H9 (cell line): ENCODE measurements at regions not wholly inside any gene's neighbourhood (a gene's known extent, or its start where the extent isn't known, plus 50 kb on each side); places are given as distances from the start of the nearest gene placed in this dataset.

Experiments
- DNase-seq: peaks from one replicate; pipeline ENCODE4 v3.0.0-alpha.2; 2017
- H2AFZ ChIP-seq: one replicate; pipeline ENCODE4 v1.6.1; 2013; ENCODE audit warnings: mild to moderate bottlenecking, low read length, control low read depth, moderate library complexity
- H2AK5ac ChIP-seq: 2 replicates; pipeline ENCODE4 v1.6.1; 2013; ENCODE audit warnings: low read length, control low read depth, mixed read lengths; ENCODE audit not compliant: insufficient read length
- H2BK120ac ChIP-seq: one replicate; pipeline ENCODE4 v1.6.1; 2013; ENCODE audit warnings: low read depth, mild to moderate bottlenecking, low read length, control low read depth, inconsistent platforms; ENCODE audit not compliant: poor library complexity, severe bottlenecking
- H2BK12ac ChIP-seq: 2 replicates; pipeline ENCODE4 v1.6.1; 2013; ENCODE audit warnings: low read length, control low read depth, mixed read lengths, low read depth; ENCODE audit not compliant: insufficient read length
- H2BK15ac ChIP-seq: 2 replicates; pipeline ENCODE4 v1.6.1; 2013; ENCODE audit warnings: low read depth, low read length, control low read depth
- H2BK20ac ChIP-seq: one replicate; pipeline ENCODE4 v1.6.1; 2013; ENCODE audit warnings: low read depth, mild to moderate bottlenecking, low read length, control low read depth, inconsistent platforms; ENCODE audit not compliant: poor library complexity, severe bottlenecking
- H2BK5ac ChIP-seq: 2 replicates; pipeline ENCODE4 v1.6.1; 2013; ENCODE audit warnings: low read length, control low read depth, mixed read lengths; ENCODE audit not compliant: insufficient read length
- H3K14ac ChIP-seq: 2 replicates; pipeline ENCODE4 v1.6.1; 2013; ENCODE audit warnings: low read length, control low read depth; ENCODE audit not compliant: insufficient read depth
- H3K18ac ChIP-seq: 2 replicates; pipeline ENCODE4 v1.6.1; 2013; ENCODE audit warnings: low read depth, mild to moderate bottlenecking, mixed read lengths, low read length, control low read depth; ENCODE audit not compliant: insufficient read length
- H3K23ac ChIP-seq: 2 replicates; pipeline ENCODE4 v1.6.1; 2013; ENCODE audit warnings: low read length, control low read depth, mixed read lengths, low read depth; ENCODE audit not compliant: insufficient read length
- H3K23me2 ChIP-seq: 2 replicates; pipeline ENCODE4 v1.6.1; 2013; ENCODE audit warnings: low read depth, mild to moderate bottlenecking, mixed read lengths, low read length, control low read depth; ENCODE audit not compliant: insufficient read length, poor library complexity, severe bottlenecking
- H3K27ac ChIP-seq: 2 replicates; pipeline ENCODE4 v1.5.1; 2013; ENCODE audit warnings: low read length, control low read depth, mixed read lengths, low read depth; ENCODE audit not compliant: insufficient read length
- H3K27me3 ChIP-seq: 2 replicates; pipeline ENCODE4 v1.6.1; 2013; ENCODE audit warnings: low read length, control low read depth, inconsistent platforms; ENCODE audit not compliant: insufficient read depth
- H3K4ac ChIP-seq: 2 replicates; pipeline ENCODE4 v1.6.1; 2013; ENCODE audit warnings: low read depth, mild to moderate bottlenecking, control low read depth, inconsistent platforms, low read length, moderate library complexity
- H3K4me1 ChIP-seq: 2 replicates; pipeline ENCODE4 v1.6.1; 2013; ENCODE audit warnings: low read length, control low read depth, inconsistent platforms; ENCODE audit not compliant: insufficient read depth
- H3K4me2 ChIP-seq: 2 replicates; pipeline ENCODE4 v1.6.1; 2013; ENCODE audit warnings: low read length, control low read depth, mixed read lengths; ENCODE audit not compliant: insufficient read length, insufficient read depth
- H3K56ac ChIP-seq: 2 replicates; pipeline ENCODE4 v1.6.1; 2013; ENCODE audit warnings: low read depth, mild to moderate bottlenecking, mixed read lengths, low read length, control low read depth; ENCODE audit not compliant: insufficient read length
- H3K79me1 ChIP-seq: 2 replicates; pipeline ENCODE4 v1.6.1; 2013; ENCODE audit warnings: low read depth, mild to moderate bottlenecking, moderate library complexity, low read length, control low read depth, inconsistent platforms; ENCODE audit not compliant: insufficient read depth, poor library complexity, severe bottlenecking
- H3K79me2 ChIP-seq: 2 replicates; pipeline ENCODE4 v1.6.1; 2013; ENCODE audit warnings: low read length, control low read depth, inconsistent platforms; ENCODE audit not compliant: insufficient read depth
- H3K9ac ChIP-seq: 2 replicates; pipeline ENCODE4 v1.6.1; 2013; ENCODE audit warnings: low read length, control low read depth, mixed read lengths; ENCODE audit not compliant: insufficient read length; ENCODE audit errors: extremely low read depth
- H3K9me3 ChIP-seq: one replicate; pipeline ENCODE4 v1.6.1; 2013; ENCODE audit warnings: low read depth, low read length, inconsistent platforms; ENCODE audit not compliant: control insufficient read depth
- H3T11ph ChIP-seq: one replicate; pipeline ENCODE4 v1.6.1; 2013; ENCODE audit warnings: mild to moderate bottlenecking, low read length, control low read depth, inconsistent platforms
- H4K20me1 ChIP-seq: one replicate; pipeline ENCODE4 v1.6.1; 2013; ENCODE audit not compliant: control insufficient read depth, insufficient read length, insufficient read depth
- H4K5ac ChIP-seq: 2 replicates; pipeline ENCODE4 v1.6.1; 2013; ENCODE audit warnings: low read depth, mild to moderate bottlenecking, mixed read lengths, low read length, control low read depth; ENCODE audit not compliant: insufficient read length
- H4K8ac ChIP-seq: replicated peaks from 2 replicates; pipeline ENCODE4 v1.6.1; 2013; ENCODE audit warnings: low read length, control low read depth, mixed read lengths, low read depth; ENCODE audit not compliant: insufficient read length
- H4K91ac ChIP-seq: 2 replicates; pipeline ENCODE4 v1.6.1; 2013; ENCODE audit warnings: low read depth, mild to moderate bottlenecking, moderate library complexity, mixed read lengths, low read length, control low read depth; ENCODE audit not compliant: insufficient read length
- H3K27ac Mint-ChIP-seq, 3 experiments: 2 replicates in 2 of 3; 3 replicates in 1 of 3; pipeline ENCODE4 v1.8.0; 2020 to 2021; ENCODE audit warnings: mixed read lengths in 3 of 3, mild to moderate bottlenecking in 1 of 3, moderate library complexity in 1 of 3
- H3K27me3 Mint-ChIP-seq: 2 replicates; pipeline ENCODE4 v1.8.0; 2021; ENCODE audit warnings: low read depth, mild to moderate bottlenecking, moderate library complexity, mixed read lengths
- H3K36me3 Mint-ChIP-seq, 3 experiments: 2 replicates in 2 of 3; 3 replicates in 1 of 3; pipeline ENCODE4 v1.8.0; 2020 to 2021; ENCODE audit warnings: low read depth in 3 of 3, mixed read lengths in 3 of 3; ENCODE audit not compliant: insufficient read depth in 1 of 3
- H3K4me1 Mint-ChIP-seq, 2 experiments: 2 replicates each; pipeline ENCODE4 v1.8.0; 2020; ENCODE audit warnings: mixed read lengths in 2 of 2
- H3K4me3 Mint-ChIP-seq, 2 experiments: 2 replicates in 1 of 2; 3 replicates in 1 of 2; pipeline ENCODE4 v1.8.0; 2020 to 2021; ENCODE audit warnings: mild to moderate bottlenecking in 2 of 2, mixed read lengths in 2 of 2, moderate library complexity in 1 of 2
- H3K9me3 Mint-ChIP-seq, 2 experiments: 2 replicates in 1 of 2; 3 replicates in 1 of 2; pipeline ENCODE4 v1.8.0; 2020; ENCODE audit warnings: mild to moderate bottlenecking in 2 of 2, mixed read lengths in 2 of 2, moderate library complexity in 1 of 2
- WGBS: extraction: QIAGEN DNeasy Blood & Tissue Kit; methylation state at CpG from one replicate; pipeline ENCODE4 v1.1.7; 2013; ENCODE audit warnings: missing lambda C conversion rate, low lambda C conversion rate, mixed read lengths; ENCODE audit not compliant: insufficient read length; ENCODE audit errors: extremely low coverage; 5-methylcytosine and 5-hydroxymethylcytosine counted together
- TF ChIP-seq, protein P1 (sequence below): fragments of 200-600 bp; sonication (generic); conservative IDR thresholded peaks from 3 replicates; pipeline ENCODE4 v1.8.0; 2021; ENCODE audit warnings: antibody characterized with exemption, mild to moderate bottlenecking

DNA sequence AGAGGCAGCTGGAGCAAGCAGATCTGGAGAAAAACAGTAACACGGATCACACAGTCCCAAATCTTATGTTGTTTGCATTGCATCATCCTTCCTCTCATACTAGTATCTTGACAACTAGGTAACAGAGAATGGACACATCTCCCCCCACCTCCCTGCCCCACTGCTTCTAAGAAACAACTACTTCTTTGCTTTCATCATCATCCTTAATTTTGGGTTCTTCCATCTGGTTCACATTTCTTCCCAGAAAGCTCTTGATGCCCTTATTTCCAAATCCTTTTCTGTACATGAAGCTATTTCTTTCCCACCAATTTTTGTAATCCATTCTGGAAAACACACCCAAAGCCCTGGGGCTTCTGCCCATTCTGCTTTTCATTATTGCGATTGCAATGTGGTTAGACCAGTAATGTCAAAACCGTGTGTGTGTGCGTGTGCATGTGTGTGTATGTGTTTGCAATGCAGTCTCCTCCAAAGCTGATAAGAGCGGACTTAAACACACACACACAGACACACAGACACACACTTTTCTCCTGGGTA is 254.7 kb upstream of the SLC30A5 start:
- WGBS, result no CpG with 5 or more reads among the region's 5 CpGs
- H4K91ac ChIP-seq, result no peak overlapping the region
- no peaks in the 10 kb centered on the region; a peak in 1 of 7 replicates for H3K36me3 Mint-ChIP-seq

More for the DNA sequence above, 254.7 kb upstream of the SLC30A5 start:
- H4K8ac ChIP-seq, result no peak overlapping the region
- TF ChIP-seq, protein P1, sequence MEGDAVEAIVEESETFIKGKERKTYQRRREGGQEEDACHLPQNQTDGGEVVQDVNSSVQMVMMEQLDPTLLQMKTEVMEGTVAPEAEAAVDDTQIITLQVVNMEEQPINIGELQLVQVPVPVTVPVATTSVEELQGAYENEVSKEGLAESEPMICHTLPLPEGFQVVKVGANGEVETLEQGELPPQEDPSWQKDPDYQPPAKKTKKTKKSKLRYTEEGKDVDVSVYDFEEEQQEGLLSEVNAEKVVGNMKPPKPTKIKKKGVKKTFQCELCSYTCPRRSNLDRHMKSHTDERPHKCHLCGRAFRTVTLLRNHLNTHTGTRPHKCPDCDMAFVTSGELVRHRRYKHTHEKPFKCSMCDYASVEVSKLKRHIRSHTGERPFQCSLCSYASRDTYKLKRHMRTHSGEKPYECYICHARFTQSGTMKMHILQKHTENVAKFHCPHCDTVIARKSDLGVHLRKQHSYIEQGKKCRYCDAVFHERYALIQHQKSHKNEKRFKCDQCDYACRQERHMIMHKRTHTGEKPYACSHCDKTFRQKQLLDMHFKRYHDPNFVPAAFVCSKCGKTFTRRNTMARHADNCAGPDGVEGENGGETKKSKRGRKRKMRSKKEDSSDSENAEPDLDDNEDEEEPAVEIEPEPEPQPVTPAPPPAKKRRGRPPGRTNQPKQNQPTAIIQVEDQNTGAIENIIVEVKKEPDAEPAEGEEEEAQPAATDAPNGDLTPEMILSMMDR, result no peak
- H3K79me2 ChIP-seq, result no peaks in the 10 kb centered on the region
- H3K14ac ChIP-seq, result no peak overlapping the region
- Mint-ChIP-seq H3K9me3 (no peaks in the 10 kb centered on the region), H3K27ac (no peak overlapping the region), H3K27me3 (no peaks in the 10 kb centered on the region), H3K4me1 (peaks cover 10 to 18% of the 10 kb centered on the region in 2 experiments), H3K4me3 (no peak overlapping the region)
- H2AK5ac ChIP-seq, result no peak overlapping the region
- H2BK120ac ChIP-seq, result no peak overlapping the region
- H3K18ac ChIP-seq, result no peak overlapping the region
- H2AFZ ChIP-seq, result peak overlapping the region; percentile 73
- H3K23me2 ChIP-seq, result no peaks in the 10 kb centered on the region
- no peak overlapping the region for H2BK15ac ChIP-seq
- no peaks in the 10 kb centered on the region for H3K4me1 ChIP-seq
- H3K23ac ChIP-seq, result no peak overlapping the region
- no peaks in the 10 kb centered on the region for H3K27me3 ChIP-seq
- no peak for DNase-seq
- H2BK20ac ChIP-seq, result no peak overlapping the region
- no peak overlapping the region for H3K27ac ChIP-seq
- no peak overlapping the region for H4K5ac ChIP-seq
- H3K4ac ChIP-seq, result no peak overlapping the region
- H3K4me2 ChIP-seq, result no peak overlapping the region
- H2BK12ac ChIP-seq, result no peak overlapping the region
- no peak overlapping the region for H2BK5ac ChIP-seq
- no peak overlapping the region for H3T11ph ChIP-seq
- H3K79me1 ChIP-seq, result no peaks in the 10 kb centered on the region
- no peak overlapping the region for H3K56ac ChIP-seq
- no peak overlapping the region for H3K9ac ChIP-seq
- H4K20me1 ChIP-seq, result no peaks in the 10 kb centered on the region
- no peaks in the 10 kb centered on the region for H3K9me3 ChIP-seq
